CD4-positive, alpha-beta T cell treated with Interleukin-6 for 4 hours (primary cell): ENCODE measurements at regions not wholly inside any gene's neighbourhood (a gene's known extent, or its start where the extent isn't known, plus 50 kb on each side); places are given as distances from the start of the nearest gene placed in this dataset.
"Not testable (repeated sequence)": the region's sequence is repeated elsewhere in the genome, so short reads cannot be mapped to it uniquely, and the experiment has no call there.

ENCODE experiments used
- DNase-seq: peaks from one replicate; pipeline ENCODE4 v3.0.0-alpha.2; 2020; ENCODE audit warnings: mixed read lengths

- DNase-seq = no peak
Measured at GRCh38 chr3:182420741-182421140, 372.6 kb upstream of the ATP11B start.

- DNase-seq = no peak
Measured at GRCh38 chr3:182424006-182424405, 369.3 kb upstream of the ATP11B start.

GRCh38 chr3:182425926-182426718 lies 367.2 kb upstream of the ATP11B start:
- not testable (repeated sequence) for DNase-seq

GRCh38 chr3:182431972-182432371 lies 361.3 kb upstream of the ATP11B start:
- DNase-seq = not testable (repeated sequence)

GRCh38 chr3:182435860-182436259 lies 357.4 kb upstream of the ATP11B start:
- DNase-seq = no peak

GRCh38 chr3:182436547-182436946 lies 356.8 kb upstream of the ATP11B start:
- no peak for DNase-seq

- no peak for DNase-seq
Measured at GRCh38 chr3:182438398-182438797, 354.9 kb upstream of the ATP11B start.

- no peak for DNase-seq
Measured at GRCh38 chr3:182440101-182440500, 353.2 kb upstream of the ATP11B start.

- no peak for DNase-seq
Measured at GRCh38 chr3:182445576-182445975, 347.7 kb upstream of the ATP11B start.

- DNase-seq = no peak
Measured at GRCh38 chr3:182450942-182451787, 342.1 kb upstream of the ATP11B start.

- DNase-seq = no peak
Measured at GRCh38 chr3:182451871-182452270, 341.4 kb upstream of the ATP11B start.

GRCh38 chr3:182455011-182455410 lies 338.3 kb upstream of the ATP11B start:
- no peak for DNase-seq

GRCh38 chr3:182460303-182460702 lies 333.0 kb upstream of the ATP11B start:
- DNase-seq = no peak

GRCh38 chr3:182462152-182462551 lies 331.2 kb upstream of the ATP11B start:
- DNase-seq = no peak

- DNase-seq = no peak
Measured at GRCh38 chr3:182464513-182465145, 328.7 kb upstream of the ATP11B start.

GRCh38 chr3:182465301-182466185 lies 327.8 kb upstream of the ATP11B start:
- no peak for DNase-seq

GRCh38 chr3:182469086-182469485 lies 324.2 kb upstream of the ATP11B start:
- DNase-seq = no peak

- DNase-seq = no peak
Measured at GRCh38 chr3:182470187-182470586, 323.1 kb upstream of the ATP11B start.

- no peak for DNase-seq
Measured at GRCh38 chr3:182473191-182473710, 320.1 kb upstream of the ATP11B start.

GRCh38 chr3:182478369-182478768 lies 314.9 kb upstream of the ATP11B start:
- no peak for DNase-seq

- DNase-seq = no peak
Measured at GRCh38 chr3:182479419-182480336, 313.6 kb upstream of the ATP11B start.
